DMS153 treated with DMSO at 0.1 percent for 48 hours (cell line): ENCODE measurements at regions not wholly inside any gene's neighbourhood (a gene's known extent, or its start where the extent isn't known, plus 50 kb on each side); places are given as distances from the start of the nearest gene placed in this dataset.
"Not testable (repeated sequence)": the region's sequence is repeated elsewhere in the genome, so short reads cannot be mapped to it uniquely, and the experiment has no call there.

Experiments
- DNase-seq: peaks from one replicate; lab custom pipeline; 2025; ENCODE audit not compliant: unreplicated experiment; lab: John Stamatoyannopoulos, UW

DNA sequence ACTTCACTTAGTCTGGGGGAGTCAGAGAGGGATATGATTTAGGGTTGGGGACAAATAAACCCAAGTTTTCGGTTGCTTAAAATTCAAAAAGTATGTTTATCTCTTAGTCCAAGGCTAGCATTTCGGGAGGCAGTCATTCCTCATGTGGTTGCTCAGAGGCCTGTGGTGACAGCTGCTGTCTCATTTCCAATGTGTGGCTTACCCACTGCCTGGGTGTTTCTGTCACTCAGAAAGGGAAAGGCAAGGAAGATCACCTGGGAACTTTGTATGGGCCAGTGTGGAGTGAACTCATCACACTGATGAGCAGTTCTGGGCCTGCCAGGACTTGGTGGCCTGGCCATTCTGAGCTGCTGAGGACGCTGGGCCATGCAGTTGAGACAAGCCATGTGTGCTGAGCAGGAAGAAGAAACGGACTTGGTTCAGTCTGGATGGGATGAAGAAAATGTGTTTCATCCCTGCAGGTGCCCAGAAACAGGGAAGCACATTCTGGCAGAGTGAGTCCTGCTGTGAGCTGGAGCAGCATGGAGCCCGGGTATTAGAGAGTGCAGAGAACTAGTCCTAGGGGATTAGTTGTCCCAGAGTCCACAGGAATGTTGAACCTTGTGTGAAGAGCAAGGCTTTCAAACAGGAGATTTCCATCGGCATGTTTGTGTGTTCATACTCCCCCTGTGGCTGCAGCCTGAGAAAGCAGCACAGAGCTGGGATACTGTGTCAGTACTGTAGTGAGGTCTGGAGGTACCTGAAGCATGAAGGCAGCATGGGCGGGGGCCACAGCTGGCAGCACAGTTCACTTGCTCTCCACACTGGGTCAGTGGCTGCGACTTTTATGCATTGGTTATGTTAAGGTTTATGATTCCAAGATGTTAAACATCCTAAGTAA is 211.1 kb upstream of the IGFBP3 start:
- no peak for DNase-seq

DNA sequence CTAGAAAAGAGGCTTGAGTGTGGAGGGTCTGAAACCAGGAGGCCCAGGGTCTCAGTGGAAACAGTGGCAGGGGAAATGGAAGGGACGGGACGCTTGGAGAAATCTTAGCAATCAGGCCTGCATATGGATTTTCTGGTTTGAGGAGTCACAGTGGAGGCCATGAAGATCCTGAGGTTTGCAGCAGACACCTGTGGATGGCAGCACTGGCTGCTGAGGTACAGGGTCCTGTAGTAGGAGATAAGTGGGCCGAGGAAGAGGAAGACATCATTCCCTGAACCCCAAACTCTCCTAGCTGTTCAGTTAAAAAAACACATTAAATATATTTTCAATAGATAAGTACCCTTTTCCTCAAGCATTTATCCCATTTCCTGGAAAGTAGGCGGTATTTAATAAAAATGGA is 208.8 kb upstream of the IGFBP3 start:
- DNase-seq = no peak

DNA sequence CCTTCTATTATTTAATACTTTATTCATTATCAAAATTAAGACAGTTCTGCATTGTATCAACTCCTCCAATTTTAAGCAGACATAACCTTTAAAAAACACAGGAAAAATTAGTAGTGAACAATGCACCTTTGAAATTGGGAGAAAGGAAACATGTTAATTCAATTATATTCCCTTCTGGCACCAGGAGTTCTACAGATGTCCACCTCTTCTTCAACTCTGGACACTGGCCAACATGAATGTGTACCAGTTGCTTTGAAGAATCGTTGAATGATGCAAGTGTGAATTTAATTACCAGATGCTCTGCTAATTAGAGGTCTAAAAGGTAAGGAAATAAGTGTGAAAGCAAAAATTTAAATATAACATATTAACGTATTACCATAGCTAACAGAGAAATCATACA is 206.7 kb upstream of the IGFBP3 start:
- no peak for DNase-seq

DNA sequence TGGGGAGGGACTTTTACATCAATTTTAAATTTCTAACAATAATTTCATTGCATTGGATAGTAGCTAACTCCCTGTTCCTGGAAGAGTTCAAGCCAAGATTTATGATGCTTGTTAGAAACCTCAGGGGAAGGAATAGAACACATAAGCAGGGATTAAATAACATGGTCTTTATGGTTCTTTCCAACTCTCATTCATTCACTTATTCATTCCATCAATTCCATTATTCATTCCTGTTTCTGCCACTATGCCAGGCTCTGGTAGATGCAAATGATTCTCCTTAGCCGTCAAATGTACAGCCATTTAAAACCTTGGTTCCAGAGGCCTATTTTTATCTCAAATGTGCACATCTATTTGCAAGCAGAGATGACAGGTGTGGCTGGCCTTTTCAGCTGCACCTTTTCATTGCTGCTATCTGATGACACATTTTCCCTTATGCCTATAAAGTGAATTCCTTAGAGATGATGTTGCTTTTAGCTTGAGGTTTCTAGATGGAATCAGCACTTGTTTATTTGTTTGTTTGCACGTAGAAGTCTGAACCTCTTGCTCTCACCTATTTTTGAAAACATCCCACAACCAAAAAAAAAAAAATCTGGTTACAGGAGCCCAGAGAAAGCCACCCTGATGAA is 205.7 kb upstream of the IGFBP3 start:
- DNase-seq = no peak

DNA sequence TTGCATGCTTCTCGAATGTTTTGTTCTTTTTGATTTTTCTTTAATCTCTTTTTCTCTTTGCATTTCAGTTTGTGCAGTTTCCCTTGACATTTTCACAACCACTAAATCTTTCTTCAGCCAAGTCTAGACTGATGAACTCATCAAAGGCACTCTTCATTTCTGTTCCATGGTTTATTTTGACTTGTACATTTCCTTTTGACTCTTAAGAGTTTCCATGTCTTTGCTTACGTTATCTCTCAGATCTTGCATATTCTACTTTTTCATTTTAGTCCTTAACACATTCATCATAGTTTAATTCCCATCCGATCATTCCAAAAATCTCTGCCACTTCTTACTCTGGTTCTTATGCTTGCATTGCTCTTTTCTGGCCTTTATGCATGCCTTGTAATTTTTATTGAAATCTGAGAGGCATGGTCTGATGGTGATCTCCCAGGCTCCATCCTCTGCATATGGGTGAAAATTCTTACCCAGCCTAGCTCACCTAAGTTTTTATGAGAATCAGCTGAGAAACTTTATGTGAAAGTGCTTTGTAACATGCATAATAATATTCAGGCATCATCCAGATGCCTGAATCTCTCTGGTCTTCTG is 202.8 kb upstream of the IGFBP3 start:
- no peak for DNase-seq

DNA sequence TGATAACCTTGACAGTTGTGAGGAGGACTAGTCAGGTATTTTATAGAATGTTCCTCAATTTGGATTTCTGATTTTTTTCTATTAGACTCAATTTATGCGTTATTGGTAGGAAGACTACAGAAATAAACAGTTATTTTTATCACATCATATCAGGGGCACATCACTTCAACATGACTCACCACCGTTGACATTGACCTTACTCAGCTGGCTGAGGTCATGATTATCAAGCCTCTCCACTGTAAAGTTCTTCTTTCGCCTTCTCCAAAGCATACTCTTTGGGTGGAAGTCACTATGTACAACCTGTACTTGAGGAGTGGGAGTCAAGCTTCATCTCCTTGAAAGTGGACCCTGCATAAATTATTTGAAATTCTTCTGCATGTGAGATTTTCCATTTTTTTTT is 194.3 kb upstream of the IGFBP3 start:
- DNase-seq = no peak

DNA sequence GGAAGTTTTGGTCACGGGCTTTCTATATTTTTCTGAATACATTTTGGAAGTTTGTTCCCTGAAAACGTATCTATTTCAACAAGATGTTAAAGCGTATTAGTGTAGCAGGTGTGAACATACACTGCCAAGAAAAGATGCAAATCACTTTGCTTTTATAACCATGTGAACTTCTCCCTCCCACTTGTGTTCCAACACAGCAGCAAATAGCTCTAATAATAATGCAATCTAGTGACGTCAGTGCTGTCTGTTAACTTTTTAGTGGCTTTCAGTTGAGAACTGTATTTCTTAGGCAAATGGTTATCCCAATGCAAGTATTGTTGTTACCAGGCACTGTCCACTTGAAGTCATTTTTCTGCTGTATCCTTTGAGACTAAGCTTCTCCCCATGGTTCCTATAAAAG is 188.4 kb upstream of the IGFBP3 start:
- DNase-seq = no peak

DNA sequence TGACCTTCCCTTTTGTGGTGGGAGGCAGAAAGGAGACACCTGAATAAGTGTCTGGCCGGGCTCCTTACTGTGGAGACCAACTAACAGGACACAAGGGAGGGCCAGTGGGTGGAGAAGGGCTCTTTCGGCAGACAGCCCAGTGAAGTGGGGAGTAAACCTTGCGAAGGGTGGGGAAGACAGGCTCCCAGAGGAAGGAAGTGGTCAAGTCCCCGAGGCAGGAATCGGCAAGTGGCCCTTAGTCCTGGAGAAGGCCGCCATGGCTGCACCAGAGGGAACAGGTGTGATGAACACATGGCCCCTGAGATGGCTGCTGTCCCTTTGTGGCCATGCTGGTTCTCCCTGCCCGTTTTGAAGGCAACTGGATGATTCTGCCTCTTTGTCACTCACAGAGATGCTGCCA is 187.2 kb upstream of the IGFBP3 start:
- DNase-seq = no peak

DNA sequence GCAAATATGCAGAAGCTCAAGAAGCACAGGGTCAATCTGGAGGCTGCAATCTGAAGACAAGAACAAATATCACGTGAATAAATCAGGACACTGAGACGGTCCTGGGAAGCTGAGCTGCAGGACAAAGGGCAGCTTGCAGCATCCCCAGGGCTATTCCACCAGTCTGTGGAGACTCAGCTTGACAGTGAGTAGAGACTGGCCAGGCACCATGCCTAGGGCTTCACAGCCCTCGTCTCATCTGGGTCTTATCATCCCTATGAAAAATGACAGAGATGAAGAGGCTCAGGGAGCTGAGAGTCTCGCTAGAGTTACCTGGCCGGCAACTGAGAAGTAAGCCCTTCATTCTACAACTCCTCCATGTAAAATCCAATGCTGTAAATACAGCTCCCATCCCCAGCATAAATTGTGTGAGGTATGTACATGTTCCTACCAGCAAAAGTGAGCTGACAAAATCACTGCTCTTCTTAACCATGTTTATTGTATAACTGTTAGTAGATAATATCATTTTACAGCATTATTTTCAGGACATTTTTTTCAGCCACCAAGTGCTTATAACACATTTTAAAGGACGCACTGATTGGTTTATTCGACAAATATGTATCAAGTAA is 186.6 kb upstream of the IGFBP3 start:
- no peak for DNase-seq

DNA sequence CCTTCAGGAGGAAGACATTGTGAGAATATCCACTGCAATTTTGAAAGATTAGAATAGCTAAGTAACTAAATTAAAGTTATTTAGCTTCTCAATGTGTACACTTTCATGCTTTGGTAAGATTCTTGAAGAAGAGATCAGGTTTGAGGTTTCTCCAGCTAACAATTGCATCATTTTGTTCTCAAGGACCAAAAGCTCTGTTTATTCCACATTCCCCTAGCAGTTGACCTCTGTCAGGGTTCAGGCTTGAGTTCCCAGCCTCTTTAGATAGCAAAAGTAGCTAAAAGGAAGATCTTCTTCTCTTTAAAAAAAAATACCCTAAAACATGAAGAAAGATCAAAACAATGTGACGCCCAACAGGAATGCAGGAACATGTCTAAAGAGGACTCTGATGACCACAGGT is 179.4 kb upstream of the IGFBP3 start:
- no peak for DNase-seq

DNA sequence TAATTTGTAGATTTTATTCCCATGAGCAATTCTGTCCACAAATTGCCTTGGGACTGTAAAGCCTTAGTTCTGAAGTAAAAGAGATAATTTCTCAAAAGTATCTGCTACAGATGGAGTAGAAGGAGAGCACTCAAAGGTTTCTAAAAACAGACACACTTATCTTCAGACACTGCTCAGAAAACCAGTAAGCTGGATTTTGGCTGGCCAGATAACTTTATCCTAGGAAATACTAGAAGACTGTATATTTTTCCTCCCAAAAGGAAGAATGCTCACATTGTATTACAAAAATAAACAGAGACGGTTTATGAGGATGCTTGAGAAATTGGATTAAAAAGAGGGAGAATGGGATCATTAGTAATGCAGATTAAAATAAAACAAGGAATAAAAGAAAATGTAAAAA is 178.0 kb upstream of the IGFBP3 start:
- DNase-seq = no peak

DNA sequence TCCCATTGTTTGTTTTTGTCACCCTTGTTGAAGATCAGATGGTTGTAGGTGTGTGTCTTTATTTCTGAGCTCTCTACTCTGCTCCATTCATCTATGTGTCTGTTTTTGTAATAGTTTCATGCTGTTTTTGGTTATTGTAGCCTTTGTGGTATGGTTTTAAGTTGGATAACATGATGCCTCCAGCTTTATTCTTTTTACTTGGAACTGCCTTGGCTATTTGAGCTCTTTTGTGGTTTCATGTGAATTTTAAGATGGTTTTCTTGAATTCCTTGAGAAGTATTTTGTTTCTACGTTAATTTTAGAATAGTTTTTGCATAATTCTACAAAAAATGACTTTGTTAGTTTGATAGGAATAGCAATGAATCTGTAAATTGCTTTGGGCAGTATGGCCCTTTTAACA is 170.0 kb upstream of the IGFBP3 start:
- DNase-seq = no peak

DNA sequence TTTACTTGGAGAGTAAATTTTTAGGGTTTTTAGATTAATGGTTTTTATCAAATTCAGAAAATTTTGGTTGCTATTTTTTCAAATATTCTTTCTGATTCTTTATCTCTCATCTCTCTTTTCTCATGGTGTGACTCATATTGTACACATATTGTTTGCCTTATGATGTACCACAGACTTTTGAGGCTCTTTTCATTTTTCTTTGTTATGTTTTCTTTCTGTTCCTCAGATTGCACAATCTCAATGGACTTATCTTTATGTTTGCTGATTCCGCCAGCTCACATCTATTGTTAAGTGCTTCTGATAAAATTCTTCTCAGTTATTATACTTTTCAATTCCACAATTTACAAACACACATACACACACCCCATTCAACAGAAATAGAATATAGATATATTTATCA is 168.2 kb upstream of the IGFBP3 start:
- no peak for DNase-seq

DNA sequence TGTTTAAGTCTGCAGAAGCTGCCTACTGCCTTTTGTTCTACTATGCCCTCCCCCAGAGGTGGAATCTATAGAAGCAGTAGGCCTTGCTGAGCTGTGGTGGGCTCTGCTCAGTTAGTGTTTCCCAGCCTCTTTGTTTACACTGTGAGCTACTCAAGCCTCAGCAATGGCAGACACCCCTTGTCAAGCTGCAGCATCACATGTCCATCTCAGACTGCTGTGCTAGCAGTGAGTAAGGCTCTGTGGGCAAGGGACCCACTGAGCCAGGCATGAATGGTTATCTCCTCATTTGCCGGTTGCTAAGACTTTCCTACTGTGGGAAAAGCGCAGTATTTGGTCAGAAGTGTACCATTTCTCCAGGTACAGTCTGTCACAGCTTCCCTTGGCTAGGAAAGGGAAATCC is 167.4 kb upstream of the IGFBP3 start:
- DNase-seq = not testable (repeated sequence)

DNA sequence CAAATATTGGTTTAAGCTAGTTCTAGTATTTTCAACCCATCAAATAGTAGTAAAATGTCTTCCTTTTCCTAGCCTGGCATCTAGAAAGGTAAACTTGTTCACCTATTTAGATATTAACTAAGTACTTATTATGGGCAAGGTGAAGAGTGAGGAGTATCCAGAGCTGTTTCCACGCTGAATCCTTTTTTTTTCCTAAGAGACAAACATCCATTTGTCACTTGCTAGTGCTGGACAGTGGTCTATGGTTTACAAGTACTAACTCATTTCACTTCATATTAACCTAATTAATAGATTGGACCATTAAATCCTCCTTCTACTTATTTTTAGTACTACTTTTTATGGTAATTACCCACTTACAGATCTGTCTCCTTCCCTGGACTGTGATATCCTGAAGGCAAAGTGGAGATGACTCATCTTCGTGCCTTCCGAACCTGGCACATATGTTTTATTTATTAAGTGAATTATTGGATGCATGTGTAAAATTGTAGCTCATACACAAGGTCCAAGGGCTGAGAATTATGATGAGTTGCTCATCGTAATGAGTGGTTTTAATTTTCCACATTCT is 159.6 kb upstream of the IGFBP3 start:
- DNase-seq = no peak

DNA sequence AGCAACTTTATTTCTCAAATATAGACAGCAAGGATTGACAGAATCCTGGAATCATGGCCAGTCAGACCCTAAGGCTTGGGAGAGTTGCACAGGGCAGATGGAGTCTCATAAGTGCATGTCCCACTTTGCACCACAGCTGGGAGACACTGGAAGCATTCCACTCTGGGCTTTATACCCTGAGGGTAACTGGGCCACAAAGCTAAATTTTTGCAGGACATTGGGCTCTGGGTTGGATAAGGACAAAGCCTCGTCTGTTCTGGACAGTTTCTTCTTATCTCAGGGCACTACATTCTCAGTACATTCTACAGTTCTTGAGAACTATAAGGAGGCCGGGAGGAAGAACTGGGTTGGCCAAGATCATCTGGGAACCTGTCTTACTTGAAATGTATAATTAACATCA is 158.3 kb upstream of the IGFBP3 start:
- DNase-seq = no peak

DNA sequence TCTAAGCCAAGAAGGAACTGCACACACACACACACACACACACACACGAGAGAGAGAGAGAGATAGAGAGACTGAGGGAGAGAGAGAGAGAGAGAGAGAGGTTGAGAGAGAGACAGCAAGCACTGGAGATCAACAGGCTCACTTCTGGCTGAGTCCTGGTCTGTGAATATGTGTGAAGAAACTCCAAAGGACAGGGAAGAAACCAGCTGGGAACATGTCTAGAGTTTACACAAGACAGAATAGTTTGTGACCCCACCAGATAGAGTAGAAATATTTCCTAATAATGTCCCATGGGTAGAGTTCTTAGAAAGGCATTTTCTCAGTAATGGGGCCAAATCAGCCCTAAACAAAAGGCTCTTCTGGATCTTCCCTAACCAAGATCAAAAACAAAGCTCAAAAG is 155.5 kb upstream of the IGFBP3 start:
- no peak for DNase-seq

DNA sequence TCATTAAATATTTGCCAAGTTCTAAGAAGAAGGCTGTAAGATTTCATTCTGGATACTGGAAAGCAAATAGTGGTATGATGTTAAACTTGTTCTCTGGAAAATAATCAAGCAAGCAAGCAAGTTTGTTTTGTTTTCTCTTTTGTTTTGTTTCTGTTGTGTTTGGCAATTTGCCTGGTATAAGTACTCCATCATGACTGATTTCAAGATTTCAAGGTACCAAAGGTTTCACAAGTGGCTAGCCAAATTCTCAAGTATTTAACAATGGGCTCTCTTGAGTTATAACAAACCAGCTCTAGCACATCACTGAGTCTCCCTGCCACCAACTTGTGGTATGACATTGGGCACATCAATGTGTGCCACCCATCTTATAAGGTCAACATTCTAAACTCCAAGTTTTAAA is 151.7 kb upstream of the IGFBP3 start:
- DNase-seq = no peak

DNA sequence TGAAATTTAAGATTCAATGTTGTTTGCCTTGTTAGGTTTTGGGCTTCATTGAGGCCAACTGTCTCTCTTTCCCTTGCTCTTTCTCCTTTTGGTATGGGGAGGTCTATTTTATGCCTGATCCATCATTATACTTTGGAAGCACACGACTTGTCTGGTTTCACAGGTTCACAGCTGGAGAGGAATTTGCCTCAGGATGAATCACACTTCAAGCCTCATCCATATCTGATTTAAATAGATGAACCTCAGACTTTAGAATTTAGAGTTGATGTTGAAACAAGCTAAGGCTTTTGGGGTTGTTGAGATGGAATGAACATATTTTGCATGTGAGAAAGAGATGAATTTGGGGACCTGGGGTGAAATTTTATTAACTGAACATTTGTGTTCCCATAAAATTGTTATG is 150.5 kb upstream of the IGFBP3 start:
- no peak for DNase-seq

DNA sequence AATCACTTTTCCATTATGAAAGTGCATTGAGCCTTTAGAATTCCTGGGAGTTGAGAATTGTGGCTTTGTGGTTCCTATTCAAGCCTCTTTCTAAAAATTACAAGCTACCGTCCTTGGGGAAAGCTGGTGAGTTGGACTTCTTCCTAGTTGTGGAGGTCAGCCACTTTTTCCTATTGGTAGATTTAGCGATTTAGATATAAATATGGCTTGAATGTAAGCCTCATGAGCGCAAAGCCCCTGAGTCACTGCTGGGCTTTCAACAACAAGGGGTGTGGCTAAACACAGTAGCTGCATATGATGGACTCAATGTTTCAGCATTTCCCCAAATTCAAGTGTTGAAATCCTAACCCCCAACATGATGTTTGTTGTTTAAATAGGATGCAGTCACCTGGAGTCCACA is 150.0 kb upstream of the IGFBP3 start:
- no peak for DNase-seq

DNA sequence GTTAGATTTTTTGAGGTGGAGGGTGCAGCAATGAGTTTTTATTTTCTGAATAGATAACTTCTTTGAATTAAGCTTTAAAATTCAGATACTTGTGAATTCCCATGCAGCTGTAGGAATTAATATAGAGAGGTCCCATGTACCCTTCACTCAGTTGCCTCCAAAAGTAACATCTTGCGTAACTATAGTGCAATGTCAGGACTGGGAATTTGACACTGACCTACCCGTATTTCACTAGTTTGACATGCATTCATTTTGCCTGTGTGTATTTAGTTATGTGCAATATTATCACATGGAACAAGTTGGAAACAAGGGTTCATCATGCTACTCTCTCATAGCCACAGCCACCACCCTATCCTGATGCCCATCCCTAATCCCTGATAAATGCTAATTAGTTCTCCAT is 147.1 kb upstream of the IGFBP3 start:
- no peak for DNase-seq
